GM12878 (cell line): ENCODE measurements at regions not wholly inside any gene's neighbourhood (a gene's known extent, or its start where the extent isn't known, plus 50 kb on each side); places are given as distances from the start of the nearest gene placed in this dataset.

Experiments used
- ATAC-seq: fragments of 200-7000 bp; cut with Tn5 transposase; 3 replicates; pipeline ENCODE4 v1.9.1; 2020; ENCODE audit warnings: mild to moderate bottlenecking, moderate library complexity
- BruUV-seq: library from RNA; stranded (reverse); fragments of 400-500 nt; replicated peaks from 2 replicates; lab custom pipeline; 2021; lab: Mats Ljungman, UMichigan
- CTCF ChIA-PET: fragments of 300-600 bp; sonication (Branson Sonifier 250); formaldehyde crosslinking; extraction: SDS; loops from one replicate; lab custom pipeline; 2021; ENCODE audit warnings: inconsistent platforms; lab: Yijun Ruan, JAX
- POLR2A ChIA-PET: fragments of 350-600 bp; formaldehyde crosslinking; extraction: SDS; loops from one replicate; lab custom pipeline; 2021; ENCODE audit warnings: inconsistent platforms; lab: Charles Lee
- RAD21 ChIA-PET: fragments of 300-600 bp; sonication (Branson Sonifier 250); formaldehyde crosslinking; loops from one replicate; lab custom pipeline; 2023; ENCODE audit warnings: antibody characterized with exemption; ENCODE audit not compliant: unreplicated experiment; lab: Charles Lee
- SMC1A ChIA-PET: fragments of 300-600 bp; sonication (Branson Sonifier 250); formaldehyde crosslinking; loops from one replicate; lab custom pipeline; 2023; ENCODE audit not compliant: unreplicated experiment, uncharacterized antibody; lab: Charles Lee
- DNase-seq: peaks from one replicate; pipeline ENCODE4 v3.0.0-alpha.2; 2011; ENCODE audit warnings: low read depth, low spot score
- FAIRE-seq: peaks from 3 replicates; lab custom pipeline; 2011; peaks lifted over from hg19 to GRCh38; lab: Jason Lieb, UNC
- H2AFZ ChIP-seq: 2 replicates; pipeline ENCODE4 v1.6.0; 2011; ENCODE audit warnings: low read depth, low read length, control low read depth; ENCODE audit not compliant: control insufficient read depth
- H3K27ac ChIP-seq: 2 replicates; pipeline ENCODE4 v1.5.1; 2011; ENCODE audit warnings: control low read depth; ENCODE audit not compliant: control insufficient read depth, insufficient read depth
- H3K27me3 ChIP-seq, 2 experiments: replicated peaks in 1 of 2; 2 replicates each; pipeline versions ENCODE4 v1.6.0 to v1.6.1; 2011; ENCODE audit warnings: low read length in 1 of 2; ENCODE audit not compliant: control insufficient read depth in 2 of 2, insufficient read depth in 2 of 2
- H3K36me3 ChIP-seq, 2 experiments: 2 replicates each; pipeline ENCODE4 v1.5.1; 2011; ENCODE audit warnings: low read length in 1 of 2; ENCODE audit not compliant: control insufficient read depth in 2 of 2, insufficient read depth in 2 of 2
- H3K4me1 ChIP-seq: 2 replicates; pipeline ENCODE4 v1.6.1; 2011; ENCODE audit warnings: mild to moderate bottlenecking, low read length, moderate library complexity, mixed read lengths; ENCODE audit not compliant: control insufficient read depth, insufficient read depth
- H3K4me2 ChIP-seq: 2 replicates; pipeline ENCODE4 v1.6.0; 2011; ENCODE audit warnings: control low read depth; ENCODE audit not compliant: control insufficient read depth, insufficient read depth
- H3K4me3 ChIP-seq: fragments of 200-600 bp; sonication (generic); 2 replicates; pipeline ENCODE4 v1.5.1; 2016
- H3K79me2 ChIP-seq: 2 replicates; pipeline ENCODE4 v1.6.0; 2011; ENCODE audit warnings: low read length; ENCODE audit not compliant: control insufficient read depth, insufficient read depth
- H3K9ac ChIP-seq: 2 replicates; pipeline ENCODE4 v1.8.0; 2011; ENCODE audit warnings: low read length, control low read depth, mixed read lengths; ENCODE audit not compliant: control insufficient read depth, insufficient read depth
- H3K9me3 ChIP-seq: replicated peaks from 3 replicates; pipeline ENCODE4 v1.5.1; 2011; ENCODE audit warnings: mild to moderate bottlenecking, low read length; ENCODE audit not compliant: control insufficient read depth, insufficient read depth
- H4K20me1 ChIP-seq: 2 replicates; pipeline ENCODE4 v1.6.0; 2011; ENCODE audit not compliant: control insufficient read depth, insufficient read depth
- DPF2 ChIP-seq: fragments of 450-650 bp; IDR thresholded peaks from 2 replicates; pipeline ENCODE4 v1.6.1; 2017; ENCODE audit warnings: mild to moderate bottlenecking
- FOXM1 ChIP-seq: IDR thresholded peaks from 2 replicates; pipeline ENCODE4 v1.6.1; 2012; ENCODE audit warnings: low read depth, mild to moderate bottlenecking, inconsistent platforms, low read length, moderate library complexity
- HCFC1 ChIP-seq: fragments of 150-350 bp; IDR thresholded peaks from 2 replicates; pipeline ENCODE4 v1.6.1; 2014; ENCODE audit warnings: low read length
- HDAC2 ChIP-seq: fragments of 200-600 bp; sonication (generic); IDR thresholded peaks from 2 replicates; pipeline ENCODE4 v1.6.1; 2017
- IRF4 ChIP-seq: IDR thresholded peaks from 2 replicates; pipeline ENCODE4 v1.6.1; 2011; ENCODE audit warnings: low read depth, low read length
- JUND ChIP-seq: IDR thresholded peaks from 2 replicates; pipeline ENCODE4 v1.6.1; 2012; ENCODE audit warnings: low read depth, mild to moderate bottlenecking, low read length, improper control_type of control experiment, moderate library complexity
- NFYB ChIP-seq: IDR thresholded peaks from 2 replicates; pipeline ENCODE4 v1.6.1; 2011; ENCODE audit warnings: low read depth, mild to moderate bottlenecking, low read length, improper control_type of control experiment, moderate library complexity; ENCODE audit not compliant: insufficient read depth
- SUPT20H ChIP-seq: IDR thresholded peaks from 2 replicates; pipeline ENCODE4 v1.6.1; 2011; ENCODE audit warnings: low read depth, mild to moderate bottlenecking, low read length, moderate library complexity, borderline replicate concordance; ENCODE audit not compliant: control insufficient read depth
- TCF3 ChIP-seq: IDR thresholded peaks from 2 replicates; pipeline ENCODE4 v1.6.1; 2012; ENCODE audit warnings: low read depth, mild to moderate bottlenecking, low read length, borderline replicate concordance; ENCODE audit not compliant: insufficient read depth
- ZNF622 ChIP-seq: fragments of 450-650 bp; IDR thresholded peaks from 2 replicates; pipeline ENCODE4 v1.6.1; 2017; ENCODE audit warnings: mild to moderate bottlenecking, inconsistent platforms
- WGBS: methylation state at CpG from one replicate; pipeline ENCODE4 v1.1.6; 2016; ENCODE audit warnings: low lambda C conversion rate; ENCODE audit not compliant: insufficient replicate concordance, insufficient coverage; ENCODE audit errors: missing lambda C conversion rate; 5-methylcytosine and 5-hydroxymethylcytosine counted together
- in situ Hi-C: fragments of 300-500 bp; cut with MboI; formaldehyde crosslinking; loops from 9 replicates; pipeline ENCODE4 v1.14.3; 2018; ENCODE audit warnings: mixed read lengths
- intact Hi-C: fragments of 100-400 bp; cut with micrococcal nuclease; formaldehyde crosslinking; loops from one replicate; pipeline ENCODE4 v1.14.2; 2022; ENCODE audit not compliant: unreplicated experiment
- TF ChIP-seq, protein P1 (sequence below): fragments of 450-650 bp; IDR thresholded peaks from 2 replicates; pipeline ENCODE4 v1.6.1; 2017; ENCODE audit warnings: mild to moderate bottlenecking, moderate library complexity
- TF ChIP-seq, protein P2 (sequence below): fragments of 450-650 bp; formaldehyde crosslinking; IDR thresholded peaks from 2 replicates; pipeline ENCODE4 v1.4.0; 2020; ENCODE audit warnings: mild to moderate bottlenecking, moderate library complexity

DNA sequence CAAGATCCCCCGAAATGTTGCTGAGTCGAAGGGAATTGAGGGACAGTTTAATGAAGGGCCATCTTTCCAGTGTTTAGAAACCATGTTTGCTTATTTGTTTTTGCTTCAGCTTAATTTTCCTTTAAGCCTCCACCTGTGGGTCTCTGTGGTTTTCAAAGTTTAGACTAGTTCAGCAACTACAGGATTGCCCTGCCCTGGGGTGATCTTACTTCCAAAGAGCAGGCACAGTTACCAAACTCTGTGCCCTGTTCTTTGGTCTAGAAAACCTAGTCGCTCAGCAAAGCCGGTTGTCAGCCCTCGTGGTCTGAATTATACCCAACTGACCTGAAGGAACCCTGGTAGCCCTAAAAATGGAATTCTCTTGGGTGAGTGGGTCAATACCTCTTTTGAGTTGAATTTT lies 219.2 kb upstream of the GMDS start:
- ATAC-seq (no peak), FAIRE-seq (no peak), DNase-seq (no peak)
- Histone ChIP-seq H3K27ac (no peak overlapping the region), H3K79me2 (no peaks in the 10 kb centered on the region), H3K36me3 (no peaks in the 10 kb centered on the region), H3K9ac (no peak overlapping the region), H3K4me3 (no peak overlapping the region), H4K20me1 (no peaks in the 10 kb centered on the region), H3K4me2 (no peak overlapping the region), H3K9me3 (no peaks in the 10 kb centered on the region), H3K27me3 (peaks cover 0 to 1% of the 10 kb centered on the region in 2 experiments; a peak in 2 of 4 replicates), H3K4me1 (no peaks in the 10 kb centered on the region), H2AFZ (no peak overlapping the region)
- in situ Hi-C loops, result no loop called here
- BruUV-seq, result no TSS peak
- POLR2A ChIA-PET, result no interaction called here
- 62% methylated on average over 5 of the region's 5 CpGs for WGBS
- intact Hi-C loops, result no loop called here
- CTCF ChIA-PET, result no interaction called here
- TF ChIP-seq IRF4 (no peak), TCF3 (no peak), HCFC1 (no peak), ZNF622 (no peak), SUPT20H (no peak), JUND (no peak), DPF2 (no peak), HDAC2 (no peak), FOXM1 (no peak), NFYB (no peak)
- TF ChIP-seq, protein P1, sequence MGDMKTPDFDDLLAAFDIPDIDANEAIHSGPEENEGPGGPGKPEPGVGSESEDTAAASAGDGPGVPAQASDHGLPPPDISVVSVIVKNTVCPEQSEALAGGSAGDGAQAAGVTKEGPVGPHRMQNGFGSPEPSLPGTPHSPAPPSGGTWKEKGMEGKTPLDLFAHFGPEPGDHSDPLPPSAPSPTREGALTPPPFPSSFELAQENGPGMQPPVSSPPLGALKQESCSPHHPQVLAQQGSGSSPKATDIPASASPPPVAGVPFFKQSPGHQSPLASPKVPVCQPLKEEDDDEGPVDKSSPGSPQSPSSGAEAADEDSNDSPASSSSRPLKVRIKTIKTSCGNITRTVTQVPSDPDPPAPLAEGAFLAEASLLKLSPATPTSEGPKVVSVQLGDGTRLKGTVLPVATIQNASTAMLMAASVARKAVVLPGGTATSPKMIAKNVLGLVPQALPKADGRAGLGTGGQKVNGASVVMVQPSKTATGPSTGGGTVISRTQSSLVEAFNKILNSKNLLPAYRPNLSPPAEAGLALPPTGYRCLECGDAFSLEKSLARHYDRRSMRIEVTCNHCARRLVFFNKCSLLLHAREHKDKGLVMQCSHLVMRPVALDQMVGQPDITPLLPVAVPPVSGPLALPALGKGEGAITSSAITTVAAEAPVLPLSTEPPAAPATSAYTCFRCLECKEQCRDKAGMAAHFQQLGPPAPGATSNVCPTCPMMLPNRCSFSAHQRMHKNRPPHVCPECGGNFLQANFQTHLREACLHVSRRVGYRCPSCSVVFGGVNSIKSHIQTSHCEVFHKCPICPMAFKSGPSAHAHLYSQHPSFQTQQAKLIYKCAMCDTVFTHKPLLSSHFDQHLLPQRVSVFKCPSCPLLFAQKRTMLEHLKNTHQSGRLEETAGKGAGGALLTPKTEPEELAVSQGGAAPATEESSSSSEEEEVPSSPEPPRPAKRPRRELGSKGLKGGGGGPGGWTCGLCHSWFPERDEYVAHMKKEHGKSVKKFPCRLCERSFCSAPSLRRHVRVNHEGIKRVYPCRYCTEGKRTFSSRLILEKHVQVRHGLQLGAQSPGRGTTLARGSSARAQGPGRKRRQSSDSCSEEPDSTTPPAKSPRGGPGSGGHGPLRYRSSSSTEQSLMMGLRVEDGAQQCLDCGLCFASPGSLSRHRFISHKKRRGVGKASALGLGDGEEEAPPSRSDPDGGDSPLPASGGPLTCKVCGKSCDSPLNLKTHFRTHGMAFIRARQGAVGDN, result no peak
- TF ChIP-seq, protein P2, sequence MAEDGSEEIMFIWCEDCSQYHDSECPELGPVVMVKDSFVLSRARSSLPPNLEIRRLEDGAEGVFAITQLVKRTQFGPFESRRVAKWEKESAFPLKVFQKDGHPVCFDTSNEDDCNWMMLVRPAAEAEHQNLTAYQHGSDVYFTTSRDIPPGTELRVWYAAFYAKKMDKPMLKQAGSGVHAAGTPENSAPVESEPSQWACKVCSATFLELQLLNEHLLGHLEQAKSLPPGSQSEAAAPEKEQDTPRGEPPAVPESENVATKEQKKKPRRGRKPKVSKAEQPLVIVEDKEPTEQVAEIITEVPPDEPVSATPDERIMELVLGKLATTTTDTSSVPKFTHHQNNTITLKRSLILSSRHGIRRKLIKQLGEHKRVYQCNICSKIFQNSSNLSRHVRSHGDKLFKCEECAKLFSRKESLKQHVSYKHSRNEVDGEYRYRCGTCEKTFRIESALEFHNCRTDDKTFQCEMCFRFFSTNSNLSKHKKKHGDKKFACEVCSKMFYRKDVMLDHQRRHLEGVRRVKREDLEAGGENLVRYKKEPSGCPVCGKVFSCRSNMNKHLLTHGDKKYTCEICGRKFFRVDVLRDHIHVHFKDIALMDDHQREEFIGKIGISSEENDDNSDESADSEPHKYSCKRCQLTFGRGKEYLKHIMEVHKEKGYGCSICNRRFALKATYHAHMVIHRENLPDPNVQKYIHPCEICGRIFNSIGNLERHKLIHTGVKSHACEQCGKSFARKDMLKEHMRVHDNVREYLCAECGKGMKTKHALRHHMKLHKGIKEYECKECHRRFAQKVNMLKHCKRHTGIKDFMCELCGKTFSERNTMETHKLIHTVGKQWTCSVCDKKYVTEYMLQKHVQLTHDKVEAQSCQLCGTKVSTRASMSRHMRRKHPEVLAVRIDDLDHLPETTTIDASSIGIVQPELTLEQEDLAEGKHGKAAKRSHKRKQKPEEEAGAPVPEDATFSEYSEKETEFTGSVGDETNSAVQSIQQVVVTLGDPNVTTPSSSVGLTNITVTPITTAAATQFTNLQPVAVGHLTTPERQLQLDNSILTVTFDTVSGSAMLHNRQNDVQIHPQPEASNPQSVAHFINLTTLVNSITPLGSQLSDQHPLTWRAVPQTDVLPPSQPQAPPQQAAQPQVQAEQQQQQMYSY (CRISPR knock-in tag), result no peak
- SMC1A ChIA-PET, result no interaction called here
- RAD21 ChIA-PET, result no interaction called here
